ENCODE measurements at regions not wholly inside any gene's neighbourhood (a gene's known extent, or its start where the extent isn't known, plus 50 kb on each side); places are given as distances from the start of the nearest gene placed in this dataset.

- no peak for TF ChIP-seq MAZ (IDR thresholded peaks at IDR 0.05; ENCODE audit: borderline replicate concordance, low read depth, low read length)
- 0 out of 2 replicates have a peak, but pooled peaks have one; percentile 11 for TF ChIP-seq MAZ (CRISPR knock-in tag; IDR thresholded peaks at IDR 0.05; ENCODE audit: low read depth)
- TF ChIP-seq ZGPAT (CRISPR knock-in tag; IDR thresholded peaks at IDR 0.05) = no peak
- TF ChIP-seq ZNF20 (CRISPR knock-in tag; IDR thresholded peaks at IDR 0.05) = no peak
- TF ChIP-seq ZBTB4 (CRISPR knock-in tag; IDR thresholded peaks at IDR 0.05; ENCODE audit: borderline replicate concordance) = no peak
- no peak for TF ChIP-seq ETS1 (CRISPR knock-in tag; IDR thresholded peaks at IDR 0.05)
- TF ChIP-seq ZNF432 (CRISPR knock-in tag; IDR thresholded peaks at IDR 0.05; ENCODE audit: borderline replicate concordance) = no peak
- TF ChIP-seq PAX8 (CRISPR knock-in tag; IDR thresholded peaks at IDR 0.05; ENCODE audit: borderline replicate concordance) = no peak
- no peak for TF ChIP-seq HINFP (CRISPR knock-in tag; IDR thresholded peaks at IDR 0.05; ENCODE audit: low read depth)
- TF ChIP-seq ZNF724P (CRISPR knock-in tag; IDR thresholded peaks at IDR 0.05; ENCODE audit: borderline replicate concordance) = no peak
- no peak for TF ChIP-seq KDM4B (CRISPR knock-in tag; IDR thresholded peaks at IDR 0.05)
- TF ChIP-seq REST (IDR thresholded peaks at IDR 0.05; ENCODE audit: borderline replicate concordance in 1 of 2, low read depth in 1 of 2, low read length in 2 of 2) = no peak
- TF ChIP-seq HOMEZ (CRISPR knock-in tag; IDR thresholded peaks at IDR 0.05; ENCODE audit: low read depth) = 0 out of 2 replicates have a peak, but pooled peaks have one; percentile 14
Observed at GRCh38 chr1:55416164-55416842, 201.1 kb upstream of the USP24 start (continued).
